ENCODE measurements at regions not wholly inside any gene's neighbourhood (a gene's known extent, or its start where the extent isn't known, plus 50 kb on each side); places are given as distances from the start of the nearest gene placed in this dataset.

- TF ChIP-seq CTCF (IDR thresholded peaks at IDR 0.05; ENCODE audit: low read length), result no peak
- no peak for TF ChIP-seq EZH2 (IDR thresholded peaks at IDR 0.05; ENCODE audit: borderline replicate concordance, low read length)
These were observed 240.1 kb upstream of the CBLB start for GRCh38 chr3:106108925-106109324.

Data from OCI-LY1 (cell line).